HG03520 (cell line): ENCODE measurements at regions not wholly inside any gene's neighbourhood (a gene's known extent, or its start where the extent isn't known, plus 50 kb on each side); places are given as distances from the start of the nearest gene placed in this dataset.

Experiments
- ATAC-seq: cut with Tn5 transposase; IDR thresholded peaks from one replicate; pipeline ENCODE4 v1.9.1; 2021; ENCODE audit warnings: mild to moderate bottlenecking, moderate library complexity; ENCODE audit not compliant: unreplicated experiment

- ATAC-seq = no peak
Observed at GRCh38 chr6:4466769-4467480, 309.3 kb upstream of the CDYL start.

DNA sequence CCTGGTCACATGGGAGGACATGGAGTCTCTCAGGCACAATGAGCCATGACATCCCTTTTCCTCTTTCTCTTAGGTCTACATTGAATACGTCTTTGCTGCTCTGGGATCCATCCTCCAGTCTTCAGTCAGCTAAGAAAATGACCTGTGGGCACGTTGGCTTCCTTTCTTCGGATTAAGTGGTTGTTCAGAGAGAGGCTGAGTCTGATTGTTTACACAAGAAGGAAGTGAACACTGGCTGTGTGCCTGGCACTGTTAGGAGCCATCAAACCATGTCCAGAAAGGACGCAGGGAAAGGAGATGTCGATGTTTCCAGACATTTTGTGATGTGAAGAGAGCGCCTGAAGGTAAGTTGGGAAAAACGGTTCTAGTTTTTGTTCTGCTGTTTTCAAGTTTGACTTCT, 309.9 kb upstream of the CDYL start:
- no peak for ATAC-seq

GRCh38 chr6:4464638-4465037, 311.6 kb upstream of the CDYL start:
- ATAC-seq = no peak

GRCh38 chr6:4463236-4463635, 313.0 kb upstream of the CDYL start:
- no peak for ATAC-seq

DNA sequence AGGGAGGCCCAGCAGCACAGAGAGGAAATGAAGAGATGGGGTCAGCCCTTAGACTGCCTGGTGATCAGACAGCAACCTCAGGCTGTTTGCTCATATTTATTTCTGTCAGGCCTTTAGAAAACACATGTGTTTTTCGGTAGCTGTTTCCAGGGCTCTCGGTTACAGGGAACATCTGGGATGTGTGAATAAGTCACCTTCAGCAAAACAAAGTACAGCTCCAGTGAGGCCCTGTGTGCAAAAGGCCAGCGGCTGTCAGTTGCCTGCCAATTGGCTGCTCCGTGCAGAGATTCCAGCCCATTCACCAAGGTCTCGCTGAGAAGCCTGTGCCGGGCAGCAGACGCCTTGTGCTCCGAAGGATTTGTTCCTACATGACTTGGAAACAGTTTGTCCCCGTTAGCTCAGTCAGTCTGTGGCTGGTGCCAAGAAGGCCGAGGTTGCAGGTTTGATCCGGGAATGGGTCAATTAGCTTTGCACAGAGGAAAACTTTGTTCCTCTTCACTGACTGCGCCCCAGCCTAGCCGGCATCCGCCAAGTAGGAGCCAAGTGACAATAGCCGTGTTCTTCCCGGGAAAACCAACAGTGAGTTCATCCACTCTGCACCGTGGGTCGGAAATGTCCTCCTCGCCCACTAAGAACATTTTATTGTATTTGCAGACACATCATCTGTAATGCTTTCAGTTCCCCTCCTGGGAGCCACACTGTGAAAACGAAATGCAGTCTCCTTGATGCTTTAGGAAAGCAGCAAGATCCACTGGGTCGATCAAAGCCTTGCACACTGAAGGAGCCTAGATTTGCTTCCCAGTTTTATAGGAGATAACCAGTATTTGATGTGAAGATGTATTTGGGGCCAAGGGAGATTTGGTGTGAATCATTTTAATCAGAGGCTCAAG, 315.4 kb upstream of the CDYL start:
- ATAC-seq = no peak

DNA sequence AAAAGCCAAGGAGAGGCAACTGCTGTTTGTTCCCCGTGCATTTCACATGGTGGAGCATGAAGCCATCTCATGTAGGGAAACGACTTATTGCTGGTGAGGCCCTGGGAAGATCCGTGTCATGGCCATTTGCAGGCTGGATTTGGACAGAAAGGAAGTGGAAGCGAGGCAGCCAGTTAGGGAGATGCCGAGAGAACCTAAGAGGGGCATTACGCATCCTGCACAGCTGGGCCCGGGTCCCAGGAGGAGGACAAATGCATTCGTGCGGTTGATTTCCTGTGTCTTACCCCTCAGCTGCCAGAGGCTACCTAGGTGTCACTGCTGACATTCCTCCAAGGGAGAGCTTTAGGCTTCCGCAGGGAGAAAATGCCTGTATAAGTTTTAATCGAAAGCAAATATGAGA, 316.2 kb upstream of the CDYL start:
- no peak for ATAC-seq

DNA sequence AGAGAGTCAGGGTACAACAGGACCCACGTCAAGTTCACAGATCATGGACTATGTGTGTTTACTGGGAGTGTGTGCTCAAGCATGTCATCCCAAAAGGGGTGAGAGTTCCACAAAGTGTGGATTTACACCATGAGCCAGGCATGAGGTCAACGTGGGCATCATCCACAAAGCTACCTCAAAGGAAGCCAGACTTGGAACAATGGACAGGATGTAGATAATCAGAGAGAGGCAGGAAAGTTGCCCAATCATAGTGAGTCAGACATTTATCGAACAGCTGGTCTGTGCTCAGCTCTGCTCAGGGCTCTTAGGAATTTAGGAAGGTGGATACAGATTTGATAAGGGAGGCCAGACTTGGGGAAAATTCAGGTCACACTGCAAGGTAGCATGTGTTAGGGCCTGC, 317.2 kb upstream of the CDYL start:
- ATAC-seq = no peak

DNA sequence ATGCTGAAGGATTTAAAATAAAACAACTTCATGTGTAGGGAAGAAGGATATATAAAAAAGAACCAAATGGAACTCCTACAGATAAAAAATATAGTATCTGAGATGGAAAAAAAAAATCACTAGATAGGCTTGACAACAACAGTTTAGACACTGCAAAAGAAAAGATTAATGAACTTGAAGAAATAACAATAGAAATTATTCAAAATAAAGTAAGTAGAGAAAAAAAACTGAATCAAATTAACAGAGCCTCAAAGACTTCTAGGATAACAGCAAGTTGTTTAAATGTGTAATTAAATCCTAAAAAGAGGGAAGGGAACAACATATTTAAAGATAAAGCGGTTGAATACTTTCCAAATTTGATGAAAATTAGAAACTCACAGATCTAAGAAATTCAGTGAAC, 316.3 kb upstream of the ECI2 start:
- ATAC-seq = no peak

DNA sequence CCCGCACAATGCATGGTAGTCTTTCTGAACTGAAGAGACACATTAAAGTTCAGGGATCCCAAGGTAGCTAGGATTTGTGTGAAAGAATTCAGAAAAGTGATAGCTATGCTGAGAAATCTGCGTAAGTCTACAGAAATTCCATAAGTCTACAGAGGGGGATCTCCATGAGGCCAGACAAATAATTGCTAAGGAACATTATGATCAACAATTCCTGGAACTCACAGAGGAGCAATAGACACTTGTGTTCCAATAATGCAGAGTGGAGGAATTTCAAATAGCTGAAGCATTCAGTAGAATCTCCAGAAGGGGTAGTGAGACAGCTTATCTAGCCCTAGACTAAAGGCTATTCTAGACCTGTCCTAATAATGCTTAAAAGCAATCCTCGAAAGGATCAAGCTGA, 315.7 kb upstream of the ECI2 start:
- ATAC-seq = no peak

- no peak for ATAC-seq
Observed at GRCh38 chr6:4450237-4450636, 314.9 kb upstream of the ECI2 start.

GRCh38 chr6:4449409-4449808, 314.0 kb upstream of the ECI2 start:
- ATAC-seq = no peak

DNA sequence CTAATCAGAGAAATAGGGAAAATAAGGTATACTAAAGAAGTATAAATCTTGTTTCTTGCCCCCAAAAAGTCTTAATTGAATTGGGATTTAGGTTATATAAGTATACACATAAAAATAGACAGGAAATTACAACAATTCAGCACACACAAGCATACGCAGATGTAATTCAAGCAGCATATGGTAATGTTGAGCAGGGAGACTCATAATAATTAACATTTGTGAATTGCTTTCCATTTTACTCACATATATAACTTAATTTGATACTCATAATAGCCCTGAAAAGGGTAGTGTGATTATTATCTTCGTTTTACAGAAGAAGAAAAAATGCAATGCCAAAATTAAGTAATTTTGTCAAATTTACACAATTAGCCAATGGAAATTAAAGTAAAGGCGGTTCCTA, 313.5 kb upstream of the ECI2 start:
- no peak for ATAC-seq

DNA sequence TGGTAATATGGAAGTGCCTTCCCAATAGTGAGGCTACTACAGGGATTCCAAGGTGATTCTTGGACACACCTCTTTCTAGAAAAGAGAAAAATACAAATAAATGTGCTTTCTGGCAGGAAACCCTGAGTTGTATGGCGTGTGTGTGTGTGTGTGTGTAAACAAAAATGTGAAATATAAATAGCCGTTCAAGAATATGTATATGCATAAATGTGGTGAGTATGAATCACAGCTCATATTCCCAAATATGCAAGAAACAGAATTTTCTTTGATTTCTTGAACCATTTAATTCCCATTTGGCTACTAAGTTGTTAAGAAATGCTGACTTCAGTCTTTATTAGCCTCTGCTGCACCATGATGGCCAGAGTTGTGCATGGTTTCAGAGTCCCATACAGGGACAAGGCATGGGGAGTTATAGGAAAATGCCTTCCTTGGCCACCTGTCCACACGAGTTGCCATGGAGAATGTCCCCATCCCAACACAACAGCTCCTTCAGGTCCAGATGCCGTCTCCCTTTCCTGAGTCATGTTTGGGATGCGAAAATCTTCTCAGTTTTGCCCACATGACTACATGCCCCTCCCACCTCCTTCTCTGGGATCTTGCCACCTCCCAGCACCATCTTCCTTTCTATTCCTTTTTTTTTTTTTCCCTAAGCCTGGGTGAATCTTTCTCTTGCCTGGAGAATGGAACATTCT, 312.4 kb upstream of the ECI2 start:
- no peak for ATAC-seq

GRCh38 chr6:4446982-4447381, 311.6 kb upstream of the ECI2 start:
- ATAC-seq = no peak

GRCh38 chr6:4441981-4442434, 306.6 kb upstream of the ECI2 start:
- no peak for ATAC-seq

DNA sequence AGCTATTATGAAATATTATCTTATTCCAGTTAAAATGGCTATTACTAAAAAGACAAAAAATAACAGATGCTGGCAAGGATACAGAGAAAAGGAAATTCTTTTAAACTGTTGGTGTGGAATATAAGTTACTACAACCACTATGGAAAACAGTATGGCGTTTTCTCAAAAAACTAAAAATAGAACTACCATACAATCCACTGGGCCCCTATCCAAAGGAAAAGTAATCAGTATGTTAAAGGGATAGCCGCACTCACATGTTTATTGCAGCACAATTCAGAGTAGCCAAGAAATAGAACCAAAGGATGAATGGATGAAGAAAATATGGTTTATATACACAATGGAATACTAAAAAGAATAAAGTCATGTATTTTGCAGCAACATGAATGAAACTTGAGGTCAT, 303.8 kb upstream of the ECI2 start:
- ATAC-seq = no peak

GRCh38 chr6:4437342-4437741, 302.0 kb upstream of the ECI2 start:
- no peak for ATAC-seq

GRCh38 chr6:4435981-4436445, 300.6 kb upstream of the ECI2 start:
- ATAC-seq = no peak

DNA sequence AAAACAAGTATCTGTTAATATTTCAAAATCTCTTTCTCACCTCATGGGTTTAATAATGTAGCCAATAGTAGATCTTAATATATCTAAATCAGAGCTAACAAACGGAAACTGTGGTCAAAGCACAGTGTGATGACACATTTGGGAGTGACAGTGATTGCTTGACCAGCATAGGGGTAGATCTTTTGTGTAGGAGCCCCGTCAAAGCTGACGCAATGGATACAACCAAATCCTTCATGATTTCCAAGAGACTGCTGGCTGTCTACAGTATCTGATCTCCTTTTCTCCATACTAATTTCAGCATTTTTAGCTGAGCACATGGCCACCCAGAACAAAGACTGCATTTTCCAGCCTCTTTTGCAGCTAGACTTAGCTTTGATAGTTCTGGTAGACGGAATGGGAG, 299.3 kb upstream of the ECI2 start:
- no peak for ATAC-seq

DNA sequence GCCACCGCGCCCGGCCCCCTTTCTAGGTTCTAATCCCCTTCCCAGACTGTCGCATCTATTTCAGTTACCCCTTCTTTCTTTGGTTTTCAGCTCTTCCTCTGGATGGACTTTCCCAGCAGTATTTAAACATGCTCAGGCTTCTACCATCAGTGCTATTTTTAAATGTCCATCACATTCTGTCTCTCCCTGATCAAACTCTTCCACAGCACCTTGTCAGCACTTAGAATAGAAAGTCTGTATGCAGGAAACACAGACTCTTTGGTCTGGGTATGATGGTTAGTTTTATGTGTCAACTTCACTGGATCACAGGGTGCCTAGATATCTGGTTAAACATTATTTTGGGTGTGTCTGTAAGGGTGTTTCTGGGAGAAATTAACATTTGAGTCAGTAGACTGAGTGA, 297.8 kb upstream of the ECI2 start:
- ATAC-seq = no peak

GRCh38 chr6:4426968-4427367, 291.6 kb upstream of the ECI2 start:
- ATAC-seq = no peak

GRCh38 chr6:4421837-4422236, 286.5 kb upstream of the ECI2 start:
- no peak for ATAC-seq
